Stimulated activated effector memory CD8-positive, alpha-beta T cell treated with anti-CD3 and anti-CD28 coated beads, Interleukin-12 subunit alpha, Interleukin-12 subunit beta, amount 100 ng/mL, for 72 hours (primary cell): ENCODE measurements at regions not wholly inside any gene's neighbourhood (a gene's known extent, or its start where the extent isn't known, plus 50 kb on each side); places are given as distances from the start of the nearest gene placed in this dataset.

ENCODE experiments used
- ATAC-seq: fragments of 150-1000 bp; cut with Tn5 transposase; 2 replicates; pipeline ENCODE4 v1.10.0; 2021
- DNase-seq, 2 donors: peaks; one replicate each; pipeline ENCODE4 v3.0.0; 2021 to 2022; ENCODE audit warnings: low spot score in 2 of 2
- H3K27ac Mint-ChIP-seq: one replicate; pipeline ENCODE4 v1.8.0; 2022; ENCODE audit warnings: mild to moderate bottlenecking, mixed read lengths
- H3K36me3 Mint-ChIP-seq: one replicate; pipeline ENCODE4 v1.8.0; 2022; ENCODE audit warnings: mild to moderate bottlenecking, mixed read lengths
- H3K4me1 Mint-ChIP-seq: one replicate; pipeline ENCODE4 v1.8.0; 2022; ENCODE audit warnings: mixed read lengths
- H3K4me3 Mint-ChIP-seq: one replicate; pipeline ENCODE4 v1.8.0; 2022; ENCODE audit warnings: mild to moderate bottlenecking, mixed read lengths
- H3K9me3 Mint-ChIP-seq: one replicate; pipeline ENCODE4 v1.8.0; 2022; ENCODE audit warnings: mixed read lengths

DNA sequence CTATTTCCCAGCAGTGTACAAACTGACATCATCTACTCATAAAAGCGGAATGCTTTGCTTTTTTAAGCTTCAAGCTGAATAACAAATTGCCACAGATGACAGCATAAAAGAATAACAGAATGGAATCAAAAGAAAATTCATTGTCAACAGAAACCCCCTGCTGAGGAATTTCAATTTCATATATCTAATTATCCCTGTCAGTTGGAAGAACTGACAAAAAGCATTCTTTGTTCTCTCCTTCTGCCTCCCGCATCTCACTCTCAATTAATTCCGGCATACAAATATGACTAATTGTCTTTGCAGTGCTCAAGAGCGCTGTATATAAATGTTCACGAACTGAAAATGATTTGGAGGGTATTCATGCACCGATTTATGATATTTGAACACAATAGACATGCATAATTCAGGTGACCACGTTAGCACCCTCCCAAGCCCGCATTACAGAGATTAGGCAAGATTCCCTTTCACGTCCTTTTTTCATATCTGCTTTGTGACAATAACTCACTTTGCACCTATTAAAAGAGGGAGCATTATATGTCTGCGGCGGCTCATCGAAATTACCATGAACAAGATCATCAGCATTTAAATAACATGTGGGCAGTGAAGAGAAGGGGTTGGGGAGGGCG is 277.7 kb upstream of the SALL3 start:
- Mint-ChIP-seq H3K9me3 (peaks cover 6% of the 10 kb centered on the region), H3K4me1 (no peaks in the 10 kb centered on the region), H3K27ac (no peak overlapping the region), H3K4me3 (no peak overlapping the region), H3K36me3 (no peaks in the 10 kb centered on the region)
- no peak for ATAC-seq
- DNase-seq: no peak

DNA sequence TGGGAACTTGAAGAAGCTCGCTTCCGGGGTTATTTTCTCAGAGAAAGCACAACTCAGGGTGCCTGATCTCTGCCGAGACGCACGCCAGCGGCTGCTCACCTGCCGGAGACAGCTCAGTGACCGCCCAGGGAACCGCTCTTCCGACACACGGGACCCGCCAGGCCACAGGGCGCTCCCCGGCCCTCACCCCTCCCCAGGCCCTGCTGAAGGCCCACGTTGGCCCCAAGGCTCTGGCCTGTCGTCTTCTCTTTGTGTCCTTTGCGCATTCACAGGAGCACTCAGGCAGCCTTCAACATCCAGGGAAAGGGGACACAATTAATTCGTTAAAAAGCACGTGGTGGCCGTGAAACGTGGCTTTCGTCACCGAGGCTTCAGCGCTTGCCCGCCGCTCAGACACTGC is 276.3 kb upstream of the SALL3 start:
- no peak overlapping the region for H3K27ac Mint-ChIP-seq
- H3K9me3 Mint-ChIP-seq: peaks cover 12% of the 10 kb centered on the region
- H3K4me1 Mint-ChIP-seq: no peaks in the 10 kb centered on the region
- H3K4me3 Mint-ChIP-seq: no peak overlapping the region
- DNase-seq: no peak
- H3K36me3 Mint-ChIP-seq: no peaks in the 10 kb centered on the region
- no peak for ATAC-seq

DNA sequence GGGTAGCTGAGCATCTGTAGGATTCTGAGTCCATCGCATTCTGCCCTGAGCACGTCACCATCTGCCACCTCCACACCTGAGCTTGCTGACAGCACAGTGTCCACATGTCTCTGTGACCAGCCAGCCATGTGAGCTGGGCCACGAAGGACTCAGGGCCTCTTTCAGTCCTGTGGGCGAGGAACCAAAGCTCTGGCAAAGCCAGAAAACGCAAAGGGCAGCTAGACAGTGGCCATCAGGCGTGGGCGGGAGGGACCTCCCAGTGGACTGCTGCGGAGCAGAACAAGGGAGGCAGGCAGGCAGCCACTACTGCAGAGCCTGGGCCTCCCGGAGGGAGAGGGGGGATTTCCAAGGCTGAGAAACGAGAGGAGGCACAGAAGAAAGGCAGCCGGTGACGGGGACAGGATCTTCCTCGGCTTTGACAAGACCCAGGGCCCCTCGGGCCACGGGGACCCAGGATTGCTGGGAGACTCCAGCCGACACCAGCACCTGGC is 274.6 kb upstream of the SALL3 start:
- DNase-seq (no peak), ATAC-seq (no peak)
- Mint-ChIP-seq H3K36me3 (no peaks in the 10 kb centered on the region), H3K4me1 (no peaks in the 10 kb centered on the region), H3K4me3 (no peak overlapping the region), H3K9me3 (peaks cover 18% of the 10 kb centered on the region), H3K27ac (no peak overlapping the region)

DNA sequence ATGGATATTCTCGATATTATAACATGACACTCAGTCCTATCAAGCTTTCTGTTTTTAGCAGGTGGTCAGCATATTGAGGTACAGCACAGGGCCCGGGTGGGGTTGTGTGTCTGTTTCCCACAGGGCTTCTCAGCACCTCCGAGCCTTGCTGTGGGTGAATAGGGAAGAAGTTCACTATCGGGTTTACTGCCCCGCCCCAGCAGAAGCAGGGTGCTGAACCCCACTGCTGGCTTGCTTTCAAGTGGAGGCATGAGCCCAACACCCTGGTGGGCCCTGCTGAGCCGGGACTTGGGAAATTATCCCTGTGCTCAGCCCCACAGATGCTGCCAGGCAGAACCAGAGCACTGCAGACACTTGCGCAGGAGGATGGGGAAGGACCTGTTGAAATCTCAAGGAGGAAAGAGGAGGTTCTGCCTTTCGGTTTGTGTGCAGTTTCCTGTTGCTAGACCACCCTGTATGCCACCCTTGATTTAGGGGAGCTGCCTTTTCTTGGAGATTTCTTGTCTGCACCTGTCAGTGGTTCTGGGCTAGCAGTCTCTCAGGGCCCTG is 270.3 kb upstream of the SALL3 start:
- Mint-ChIP-seq H3K36me3 (no peaks in the 10 kb centered on the region), H3K27ac (no peak overlapping the region), H3K9me3 (peaks cover 15% of the 10 kb centered on the region), H3K4me3 (no peak overlapping the region), H3K4me1 (no peaks in the 10 kb centered on the region)
- ATAC-seq: no peak
- DNase-seq: no peak

DNA sequence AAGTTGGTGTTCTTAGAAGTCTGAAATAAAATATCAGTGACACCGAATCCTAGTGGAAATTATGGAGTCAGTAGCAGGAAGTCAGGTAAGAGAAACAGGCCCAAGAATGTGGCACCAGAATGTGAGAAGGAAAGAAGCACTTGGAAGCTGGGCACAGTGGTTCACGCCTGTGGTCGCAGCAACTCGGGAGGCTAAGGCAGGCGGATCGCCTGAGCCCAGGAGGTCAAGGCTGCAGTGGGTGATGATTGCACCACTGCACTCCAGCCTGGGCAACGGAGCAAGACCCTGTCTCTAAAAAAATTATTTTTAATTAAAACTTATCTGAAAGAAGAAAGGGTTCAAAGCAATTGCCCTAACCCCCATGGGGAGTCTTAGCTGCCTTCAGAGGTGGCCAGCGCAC is 268.3 kb upstream of the SALL3 start:
- peaks cover 15% of the 10 kb centered on the region for H3K9me3 Mint-ChIP-seq
- H3K36me3 Mint-ChIP-seq: no peaks in the 10 kb centered on the region
- no peaks in the 10 kb centered on the region for H3K4me1 Mint-ChIP-seq
- ATAC-seq (no peak), DNase-seq (no peak)
- no peak overlapping the region for H3K27ac Mint-ChIP-seq
- H3K4me3 Mint-ChIP-seq: no peak overlapping the region

DNA sequence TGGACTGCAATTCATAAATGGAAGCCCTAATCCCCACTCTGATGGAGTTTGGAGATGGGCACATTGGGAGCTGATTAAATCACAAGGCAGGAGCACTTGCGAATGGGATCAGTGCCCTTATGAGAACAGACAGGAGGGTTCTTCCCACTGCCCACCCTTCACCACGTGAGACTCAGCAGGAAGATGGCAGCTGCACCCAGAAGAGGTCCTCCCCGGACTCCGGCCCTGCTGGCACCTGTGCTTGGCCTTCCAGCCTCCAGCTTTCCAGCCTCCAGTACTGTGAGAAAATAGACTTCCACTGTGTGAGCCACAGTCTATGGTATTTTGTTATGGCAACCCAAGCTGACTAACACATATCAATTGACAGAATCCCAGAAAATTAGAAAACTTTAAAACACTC is 267.6 kb upstream of the SALL3 start:
- H3K9me3 Mint-ChIP-seq: peaks cover 15% of the 10 kb centered on the region
- ATAC-seq (no peak), DNase-seq (no peak)
- no peaks in the 10 kb centered on the region for H3K4me1 Mint-ChIP-seq
- H3K36me3 Mint-ChIP-seq: no peaks in the 10 kb centered on the region
- H3K27ac Mint-ChIP-seq: no peak overlapping the region
- no peak overlapping the region for H3K4me3 Mint-ChIP-seq

DNA sequence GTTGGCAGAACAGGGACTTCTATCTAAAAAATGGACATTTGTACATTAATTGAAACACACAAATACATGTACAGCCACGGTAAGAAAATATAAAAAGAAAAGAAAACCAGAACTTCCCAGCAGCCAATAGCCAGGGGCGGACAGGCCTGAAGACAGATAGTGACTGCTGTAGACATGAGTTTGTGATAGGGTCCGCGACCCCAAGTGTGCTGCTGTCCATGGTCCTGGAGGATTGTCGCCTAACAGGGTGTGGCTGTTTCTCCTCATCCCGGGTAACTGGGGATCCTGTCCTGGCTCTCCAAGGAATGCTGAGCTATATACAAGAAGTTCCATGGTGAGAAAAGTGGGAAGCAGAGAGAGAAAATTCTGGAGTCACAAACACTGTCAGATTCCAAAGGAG is 266.5 kb upstream of the SALL3 start:
- H3K4me1 Mint-ChIP-seq: no peaks in the 10 kb centered on the region
- DNase-seq: no peak
- H3K36me3 Mint-ChIP-seq: no peaks in the 10 kb centered on the region
- peaks cover 11% of the 10 kb centered on the region for H3K9me3 Mint-ChIP-seq
- no peak overlapping the region for H3K27ac Mint-ChIP-seq
- H3K4me3 Mint-ChIP-seq: no peak overlapping the region
- no peak for ATAC-seq

DNA sequence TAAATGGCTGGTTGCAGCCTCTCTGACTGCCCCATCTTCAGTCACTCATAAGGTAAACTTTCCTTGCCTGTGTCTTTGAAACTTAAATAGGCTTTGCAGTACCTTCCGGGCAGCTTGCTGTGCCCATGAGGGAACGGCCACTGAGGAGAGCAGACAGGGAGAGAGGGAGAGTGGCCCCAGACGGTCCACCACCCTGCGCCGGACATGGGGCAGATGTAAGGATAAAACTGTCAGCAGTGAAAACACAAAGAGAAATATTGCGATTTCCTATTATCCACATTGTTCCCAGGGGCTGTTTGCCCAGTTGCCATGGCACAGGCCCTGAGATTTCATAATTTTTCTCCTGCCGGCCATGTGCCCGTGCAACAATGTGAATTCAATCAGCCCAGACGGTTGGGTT is 265.9 kb upstream of the SALL3 start:
- no peak for DNase-seq
- peaks cover 5% of the 10 kb centered on the region for H3K9me3 Mint-ChIP-seq
- no peaks in the 10 kb centered on the region for H3K36me3 Mint-ChIP-seq
- no peak for ATAC-seq
- H3K4me3 Mint-ChIP-seq: no peak overlapping the region
- no peak overlapping the region for H3K27ac Mint-ChIP-seq
- H3K4me1 Mint-ChIP-seq: no peaks in the 10 kb centered on the region

DNA sequence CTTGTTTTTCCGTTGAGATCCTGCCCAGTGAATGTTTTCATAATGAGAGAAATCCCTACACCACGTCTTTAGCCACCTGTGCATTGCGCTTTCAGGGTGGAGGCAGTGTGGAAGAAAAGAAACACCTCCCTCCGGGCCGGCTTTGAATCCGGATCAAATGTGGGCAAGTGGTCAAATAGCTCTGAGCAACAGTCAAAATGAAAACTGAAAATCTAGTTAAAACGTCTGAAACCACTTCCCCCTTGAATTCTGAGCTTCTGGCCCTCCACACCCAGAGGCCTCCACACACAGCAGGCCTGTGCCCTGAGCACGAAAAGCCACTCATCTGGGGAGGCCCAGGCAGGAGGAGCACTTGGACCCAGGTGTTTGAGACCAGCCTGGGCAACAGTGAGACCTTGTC is 263.6 kb upstream of the SALL3 start:
- no peak overlapping the region for H3K27ac Mint-ChIP-seq
- no peak for ATAC-seq
- no peaks in the 10 kb centered on the region for H3K4me1 Mint-ChIP-seq
- no peak for DNase-seq
- H3K9me3 Mint-ChIP-seq: peaks cover 3% of the 10 kb centered on the region
- H3K4me3 Mint-ChIP-seq: no peak overlapping the region
- H3K36me3 Mint-ChIP-seq: no peaks in the 10 kb centered on the region

DNA sequence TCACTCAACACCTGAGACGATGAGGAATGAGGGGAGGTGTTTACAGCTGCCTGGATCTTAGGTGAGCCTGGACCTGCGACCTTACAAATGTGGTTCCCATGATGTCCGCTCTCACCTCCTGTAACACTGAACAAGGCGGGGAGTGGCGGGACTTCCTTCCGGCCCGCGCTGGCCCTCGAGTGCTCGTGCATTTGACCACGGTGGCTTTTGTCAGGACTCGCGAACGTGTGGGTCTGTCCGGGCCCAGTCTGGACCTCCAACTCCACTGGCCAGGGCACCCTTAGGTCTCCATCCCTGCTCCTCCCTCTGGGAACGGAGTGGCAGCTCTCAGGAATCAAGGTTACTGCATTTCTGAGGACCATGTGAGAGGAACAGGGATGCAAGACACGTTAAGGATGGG is 263.0 kb upstream of the SALL3 start:
- DNase-seq (no peak), ATAC-seq (no peak)
- Mint-ChIP-seq H3K9me3 (no peaks in the 10 kb centered on the region), H3K4me3 (no peak overlapping the region), H3K36me3 (no peaks in the 10 kb centered on the region), H3K4me1 (no peaks in the 10 kb centered on the region), H3K27ac (no peak overlapping the region)

DNA sequence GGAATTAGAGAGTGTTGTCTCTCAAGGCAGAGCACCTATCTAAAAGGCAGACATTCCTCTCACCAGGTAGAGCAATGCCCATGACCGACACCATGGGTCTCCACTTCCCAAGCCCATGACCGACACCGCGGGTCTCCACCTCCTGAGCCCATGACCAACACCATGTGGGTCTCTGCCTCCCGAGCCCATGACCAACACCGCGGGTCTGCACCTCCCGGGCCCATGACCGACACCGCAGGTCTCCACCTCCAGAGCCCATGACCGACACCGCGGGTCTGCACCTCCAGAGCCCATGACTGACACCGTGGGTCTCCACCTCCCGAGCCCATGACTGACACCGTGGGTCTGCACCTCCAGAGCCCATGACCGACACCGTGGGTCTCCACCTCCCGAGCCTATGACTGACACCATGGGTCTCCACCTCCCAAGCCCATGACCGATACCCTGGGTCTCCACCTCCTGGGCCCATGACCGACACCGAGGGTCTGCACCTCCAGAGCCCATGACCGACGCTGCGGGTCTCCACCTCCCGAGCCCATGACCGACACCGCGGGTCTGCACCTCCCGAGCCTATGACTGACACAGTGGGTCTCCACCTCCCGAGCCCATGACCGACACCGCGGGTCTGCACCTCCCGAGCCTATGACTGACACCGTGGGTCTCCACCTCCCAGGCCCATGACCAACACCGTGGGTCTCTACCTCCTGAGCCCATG is 262.4 kb upstream of the SALL3 start:
- DNase-seq (no peak), ATAC-seq (no peak)
- Mint-ChIP-seq H3K4me3 (no peak overlapping the region), H3K27ac (no peak overlapping the region), H3K4me1 (no peaks in the 10 kb centered on the region), H3K9me3 (no peaks in the 10 kb centered on the region), H3K36me3 (no peaks in the 10 kb centered on the region)

DNA sequence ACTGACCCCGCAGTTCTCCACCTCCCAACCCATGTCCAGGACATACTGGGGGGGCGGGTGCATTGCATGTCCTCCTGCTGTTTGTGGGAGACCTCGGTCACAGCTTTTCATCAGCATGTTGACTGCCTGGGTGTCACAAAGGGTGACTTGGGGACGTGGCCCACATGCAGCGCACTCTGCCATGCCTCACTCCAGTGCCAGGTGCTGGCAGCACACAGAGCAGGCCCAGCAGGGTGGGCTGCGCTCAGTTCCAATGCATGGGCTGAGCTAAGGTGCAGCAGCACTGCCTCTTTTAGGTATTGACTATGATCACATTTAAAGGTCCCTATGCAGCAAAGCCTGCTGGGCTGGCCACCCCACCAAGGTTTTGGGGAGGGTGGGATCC is 261.9 kb upstream of the SALL3 start:
- no peaks in the 10 kb centered on the region for H3K4me1 Mint-ChIP-seq
- ATAC-seq (no peak), DNase-seq (no peak)
- no peak overlapping the region for H3K4me3 Mint-ChIP-seq
- H3K27ac Mint-ChIP-seq: no peak overlapping the region
- H3K36me3 Mint-ChIP-seq: no peaks in the 10 kb centered on the region
- no peaks in the 10 kb centered on the region for H3K9me3 Mint-ChIP-seq

DNA sequence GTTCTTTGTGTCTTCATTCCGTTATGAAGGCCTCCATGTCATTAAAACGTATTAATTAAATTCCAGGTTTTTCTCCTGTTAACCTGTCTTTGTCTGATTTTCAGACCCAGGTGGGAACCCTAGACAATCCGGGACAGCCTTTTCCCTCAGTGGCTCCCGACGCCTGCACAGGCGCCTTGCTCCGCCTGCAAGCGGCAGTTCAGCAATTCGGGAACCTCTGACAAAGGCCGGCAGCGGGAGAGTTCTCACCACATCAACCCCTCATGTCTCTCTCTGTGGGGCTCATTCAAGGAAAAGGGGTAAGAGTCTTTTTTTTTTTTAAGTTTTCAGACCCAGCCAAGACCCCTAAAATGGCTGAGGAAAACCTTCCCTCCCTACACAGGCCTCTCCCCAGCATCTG is 259.8 kb upstream of the SALL3 start:
- no peak overlapping the region for H3K4me3 Mint-ChIP-seq
- ATAC-seq (no peak), DNase-seq (no peak)
- H3K27ac Mint-ChIP-seq: no peak overlapping the region
- H3K4me1 Mint-ChIP-seq: no peaks in the 10 kb centered on the region
- no peaks in the 10 kb centered on the region for H3K36me3 Mint-ChIP-seq
- no peaks in the 10 kb centered on the region for H3K9me3 Mint-ChIP-seq

DNA sequence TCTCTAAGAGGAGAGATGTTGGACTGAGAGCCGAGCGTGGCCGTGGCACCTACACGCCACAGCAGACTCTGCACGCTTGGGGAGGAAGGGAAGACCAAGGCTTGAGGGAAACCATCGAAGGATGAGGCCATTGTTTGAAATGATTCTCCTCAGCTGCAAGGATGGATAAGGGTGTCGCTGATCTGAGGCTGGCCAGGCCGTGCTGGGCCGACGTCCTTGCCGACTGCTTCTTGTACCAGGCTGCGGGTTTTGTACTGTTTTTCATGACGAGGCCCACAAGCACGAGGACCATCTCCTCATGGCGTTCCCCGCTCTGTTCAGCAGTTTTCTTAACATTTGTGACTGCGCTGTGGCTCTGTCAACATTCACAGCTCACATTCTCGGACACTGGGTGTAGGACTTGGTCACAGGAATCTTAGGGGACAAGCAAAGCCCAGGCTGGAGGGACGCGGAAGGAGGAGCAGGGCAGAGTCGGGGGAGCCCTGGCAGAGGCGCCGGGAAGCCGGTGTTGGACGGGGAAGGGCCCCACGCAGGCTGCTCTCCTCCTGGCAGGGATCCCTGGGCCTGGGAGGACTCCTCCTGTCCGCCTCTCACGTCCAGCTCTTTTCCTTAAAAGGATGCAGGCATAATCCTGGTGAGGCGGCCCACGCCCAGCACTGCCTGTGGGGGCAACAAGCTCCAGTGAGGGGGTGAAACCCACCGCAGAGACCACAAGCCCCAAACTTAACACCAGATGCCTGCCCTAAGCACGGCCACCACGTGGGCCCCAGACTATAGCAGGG is 259.0 kb upstream of the SALL3 start:
- H3K27ac Mint-ChIP-seq: no peak overlapping the region
- no peak for DNase-seq
- H3K9me3 Mint-ChIP-seq: no peaks in the 10 kb centered on the region
- ATAC-seq: no peak
- no peaks in the 10 kb centered on the region for H3K36me3 Mint-ChIP-seq
- H3K4me3 Mint-ChIP-seq: no peak overlapping the region
- H3K4me1 Mint-ChIP-seq: no peaks in the 10 kb centered on the region

DNA sequence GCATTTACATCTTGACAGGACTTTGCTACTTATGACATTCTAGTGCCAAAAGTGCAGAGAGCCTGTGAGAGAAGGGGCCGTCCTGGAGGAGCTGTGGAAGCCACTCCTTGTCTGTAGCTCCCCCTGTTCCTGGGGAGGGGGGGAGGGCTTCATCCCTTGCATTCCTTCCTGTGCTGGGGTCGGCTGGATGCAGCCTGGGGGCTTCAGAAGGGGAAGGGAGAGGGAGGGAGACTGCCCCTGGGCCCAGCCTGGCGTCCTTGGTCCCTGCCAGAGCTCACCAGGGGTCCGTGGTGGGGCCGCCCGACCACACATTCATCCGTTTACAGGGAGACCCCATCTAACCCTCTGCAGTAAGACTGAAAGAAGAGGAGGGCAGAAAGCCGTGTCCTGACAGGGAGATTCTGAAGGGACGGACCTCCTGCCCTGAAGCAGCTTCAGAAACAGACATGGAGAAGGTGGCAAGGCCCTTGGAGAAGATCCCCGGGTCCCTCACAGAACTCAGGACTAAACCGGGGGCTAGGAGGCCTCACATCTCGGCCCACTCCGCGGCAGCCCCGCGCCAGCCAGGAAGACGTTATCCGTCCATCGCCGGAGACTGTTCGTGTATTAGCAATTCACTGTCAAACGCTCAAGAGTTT is 258.3 kb upstream of the SALL3 start:
- Mint-ChIP-seq H3K36me3 (no peaks in the 10 kb centered on the region), H3K4me3 (no peak overlapping the region), H3K9me3 (no peaks in the 10 kb centered on the region), H3K27ac (no peak overlapping the region), H3K4me1 (no peaks in the 10 kb centered on the region)
- no peak for ATAC-seq
- DNase-seq: no peak
